ENCODE measurements at regions not wholly inside any gene's neighbourhood (a gene's known extent, or its start where the extent isn't known, plus 50 kb on each side); places are given as distances from the start of the nearest gene placed in this dataset.

GRCh38 chr16:74232806-74233465, 63.7 kb upstream of the PSMD7 start:
- 73% methylated on average over 2 of the region's 2 CpGs for WGBS, 2 donors
- H3K27ac ChIP-seq, result no peak overlapping the region
- H3K27me3 ChIP-seq, result no peaks in the 10 kb centered on the region
- ATAC-seq (ENCODE audit: low FRiP score in 2 of 2) (no peak), DNase-seq (no peak)
- no peaks in the 10 kb centered on the region for H3K4me1 ChIP-seq
- no peaks in the 10 kb centered on the region for H3K9me3 ChIP-seq
- H3K4me3 ChIP-seq, result no peak overlapping the region
- TF ChIP-seq POLR2A (IDR thresholded peaks at IDR 0.05) (no peak), POLR2AphosphoS5 (IDR thresholded peaks at IDR 0.05) (no peak), EP300 (IDR thresholded peaks at IDR 0.05) (no peak)
- TF ChIP-seq, protein P1, sequence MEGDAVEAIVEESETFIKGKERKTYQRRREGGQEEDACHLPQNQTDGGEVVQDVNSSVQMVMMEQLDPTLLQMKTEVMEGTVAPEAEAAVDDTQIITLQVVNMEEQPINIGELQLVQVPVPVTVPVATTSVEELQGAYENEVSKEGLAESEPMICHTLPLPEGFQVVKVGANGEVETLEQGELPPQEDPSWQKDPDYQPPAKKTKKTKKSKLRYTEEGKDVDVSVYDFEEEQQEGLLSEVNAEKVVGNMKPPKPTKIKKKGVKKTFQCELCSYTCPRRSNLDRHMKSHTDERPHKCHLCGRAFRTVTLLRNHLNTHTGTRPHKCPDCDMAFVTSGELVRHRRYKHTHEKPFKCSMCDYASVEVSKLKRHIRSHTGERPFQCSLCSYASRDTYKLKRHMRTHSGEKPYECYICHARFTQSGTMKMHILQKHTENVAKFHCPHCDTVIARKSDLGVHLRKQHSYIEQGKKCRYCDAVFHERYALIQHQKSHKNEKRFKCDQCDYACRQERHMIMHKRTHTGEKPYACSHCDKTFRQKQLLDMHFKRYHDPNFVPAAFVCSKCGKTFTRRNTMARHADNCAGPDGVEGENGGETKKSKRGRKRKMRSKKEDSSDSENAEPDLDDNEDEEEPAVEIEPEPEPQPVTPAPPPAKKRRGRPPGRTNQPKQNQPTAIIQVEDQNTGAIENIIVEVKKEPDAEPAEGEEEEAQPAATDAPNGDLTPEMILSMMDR (IDR thresholded peaks at IDR 0.05), result no peak
- no peaks in the 10 kb centered on the region for H3K36me3 ChIP-seq

DNA sequence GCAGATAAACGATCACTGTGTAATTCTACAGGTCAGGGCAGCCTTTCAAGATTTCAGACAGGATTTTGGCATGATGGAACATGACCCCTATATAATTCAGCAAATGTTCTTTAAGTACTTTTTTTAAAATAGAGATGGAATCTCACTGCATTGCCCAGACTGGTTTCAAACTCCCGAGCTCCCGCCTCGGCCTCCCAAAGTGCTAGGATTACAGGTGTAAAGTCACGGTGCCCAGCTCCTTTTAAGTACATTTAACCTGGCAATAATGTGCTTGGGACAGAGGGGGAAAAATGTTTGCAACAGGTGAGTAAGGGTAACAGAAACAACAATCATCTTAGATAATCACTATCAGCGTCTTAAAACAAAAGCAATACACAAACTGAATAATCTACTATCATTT, 66.5 kb upstream of the PSMD7 start:
- Histone ChIP-seq H3K9me3 (no peaks in the 10 kb centered on the region), H3K27me3 (no peaks in the 10 kb centered on the region), H3K4me3 (no peak overlapping the region), H3K27ac (no peak overlapping the region), H3K4me1 (no peaks in the 10 kb centered on the region), H3K36me3 (no peaks in the 10 kb centered on the region)
- WGBS, 2 donors, result 81 to 89% methylated on average over 6 of the region's 6 CpGs
- ATAC-seq (ENCODE audit: low FRiP score in 2 of 2) (no peak), DNase-seq (no peak)
- TF ChIP-seq EP300 (IDR thresholded peaks at IDR 0.05), result no peak

GRCh38 chr16:74226338-74226954, 70.2 kb upstream of the PSMD7 start:
- Histone ChIP-seq H3K4me3 (no peak overlapping the region), H3K36me3 (no peaks in the 10 kb centered on the region), H3K27me3 (no peaks in the 10 kb centered on the region), H3K4me1 (no peaks in the 10 kb centered on the region), H3K9me3 (no peaks in the 10 kb centered on the region), H3K27ac (no peak overlapping the region)
- WGBS, 2 donors, result 28 to 43% methylated on average over 6 of the region's 6 CpGs
- ATAC-seq (ENCODE audit: low FRiP score in 2 of 2) (peak in 1 of 2 donors; percentile 44), DNase-seq (no peak)
- TF ChIP-seq, protein P1 (IDR thresholded peaks at IDR 0.05), result no peak
- TF ChIP-seq POLR2AphosphoS5 (IDR thresholded peaks at IDR 0.05) (no peak), POLR2A (IDR thresholded peaks at IDR 0.05) (no peak), EP300 (IDR thresholded peaks at IDR 0.05) (no peak)

DNA sequence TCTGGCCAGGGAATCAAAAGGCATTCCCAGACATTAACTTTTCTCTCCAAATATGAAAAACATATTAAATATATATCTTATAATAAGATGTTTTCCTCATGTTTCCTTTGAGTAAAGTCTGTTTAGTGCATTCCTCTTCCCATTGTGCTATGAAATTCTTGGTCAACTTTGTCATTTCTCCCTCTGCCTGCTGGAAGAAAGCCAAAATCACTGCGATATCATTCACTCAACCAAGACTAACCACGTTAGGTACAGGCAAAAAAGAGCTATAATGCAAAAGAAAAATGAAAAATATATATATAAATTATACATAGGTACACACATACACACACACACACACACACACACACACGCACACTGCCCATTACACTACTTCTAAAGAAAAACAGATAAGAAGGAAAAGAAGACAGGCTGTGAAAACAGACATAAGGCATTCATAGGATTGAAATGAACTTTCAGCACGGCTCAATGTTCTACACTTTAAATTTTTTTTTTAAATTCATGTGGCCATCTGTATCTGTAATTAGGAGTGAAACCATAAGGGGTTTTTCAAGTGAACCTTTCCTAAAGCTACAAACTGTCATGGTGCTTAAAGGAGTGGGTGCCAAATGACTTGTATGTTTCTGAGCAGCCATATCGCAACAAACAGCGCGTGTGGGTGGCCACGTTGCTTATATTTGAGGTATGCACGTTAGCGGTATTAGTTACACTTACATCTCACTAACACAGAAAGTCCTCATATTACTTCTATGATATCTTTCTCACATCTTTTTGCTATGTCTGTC, 71.6 kb upstream of the PSMD7 start:
- Histone ChIP-seq H3K9me3 (no peaks in the 10 kb centered on the region), H3K36me3 (no peaks in the 10 kb centered on the region), H3K4me1 (no peaks in the 10 kb centered on the region), H3K27me3 (no peaks in the 10 kb centered on the region), H3K27ac (no peak overlapping the region), H3K4me3 (no peak overlapping the region)
- TF ChIP-seq, protein P1 (IDR thresholded peaks at IDR 0.05), result no peak
- TF ChIP-seq POLR2AphosphoS5 (IDR thresholded peaks at IDR 0.05) (no peak), POLR2A (IDR thresholded peaks at IDR 0.05) (no peak), EP300 (IDR thresholded peaks at IDR 0.05) (no peak)
- no peak for DNase-seq
- 47 to 55% methylated on average over 10 of the region's 10 CpGs for WGBS, 2 donors
- ATAC-seq (ENCODE audit: low FRiP score in 2 of 2), result no peak

GRCh38 chr16:74221828-74222227, 74.8 kb upstream of the PSMD7 start:
- H3K4me3 ChIP-seq, result no peak overlapping the region
- no peaks in the 10 kb centered on the region for H3K36me3 ChIP-seq
- 81 to 88% methylated on average over 3 of the region's 3 CpGs for WGBS, 2 donors
- no peaks in the 10 kb centered on the region for H3K9me3 ChIP-seq
- DNase-seq, result no peak
- ATAC-seq (ENCODE audit: low FRiP score in 2 of 2), result no peak
- no peaks in the 10 kb centered on the region for H3K4me1 ChIP-seq
- H3K27me3 ChIP-seq, result no peaks in the 10 kb centered on the region
- TF ChIP-seq, protein P1 (IDR thresholded peaks at IDR 0.05), result no peak
- TF ChIP-seq POLR2A (IDR thresholded peaks at IDR 0.05) (no peak), EP300 (IDR thresholded peaks at IDR 0.05) (no peak), POLR2AphosphoS5 (IDR thresholded peaks at IDR 0.05) (no peak)
- H3K27ac ChIP-seq, result no peak overlapping the region

Data from upper lobe of left lung (tissue), 6 donors.